ENCODE measurements at regions not wholly inside any gene's neighbourhood (a gene's known extent, or its start where the extent isn't known, plus 50 kb on each side); places are given as distances from the start of the nearest gene placed in this dataset.
"Not testable (repeated sequence)": the region's sequence is repeated elsewhere in the genome, so short reads cannot be mapped to it uniquely, and the experiment has no call there.

- no peak for DNase-seq (ENCODE audit: low read depth)
Measured at GRCh38 chr12:82300611-82301010, 57.6 kb downstream of the CCDC59 start.

GRCh38 chr12:82299319-82300025 is 58.7 kb downstream of the CCDC59 start:
- no peak for DNase-seq (ENCODE audit: low read depth)

GRCh38 chr12:82290415-82290814 is 67.8 kb downstream of the CCDC59 start:
- DNase-seq (ENCODE audit: low read depth): no peak

GRCh38 chr12:82281335-82281734 is 76.9 kb downstream of the CCDC59 start:
- not testable (repeated sequence) for DNase-seq (ENCODE audit: low read depth)

- DNase-seq (ENCODE audit: low read depth): no peak
Measured at GRCh38 chr12:82279536-82280058, 78.6 kb downstream of the CCDC59 start.

- DNase-seq (ENCODE audit: low read depth): no peak
Measured at GRCh38 chr12:82277582-82277981, 80.6 kb downstream of the CCDC59 start.

- no peak for DNase-seq (ENCODE audit: low read depth)
Measured at GRCh38 chr12:82242729-82243128, 115.5 kb downstream of the CCDC59 start.

- DNase-seq (ENCODE audit: low read depth): no peak
Measured at GRCh38 chr12:82225871-82226270, 132.3 kb downstream of the CCDC59 start.

GRCh38 chr12:82223426-82223825 is 134.8 kb downstream of the CCDC59 start:
- no peak for DNase-seq (ENCODE audit: low read depth)

- no peak for DNase-seq (ENCODE audit: low read depth)
Measured at GRCh38 chr12:82216475-82216874, 141.7 kb downstream of the CCDC59 start.

GRCh38 chr12:82213761-82214160 is 144.4 kb downstream of the CCDC59 start:
- no peak for DNase-seq (ENCODE audit: low read depth)

- no peak for DNase-seq (ENCODE audit: low read depth)
Measured at GRCh38 chr12:82210882-82211281, 147.3 kb downstream of the CCDC59 start.

GRCh38 chr12:82209533-82209932 is 148.7 kb downstream of the CCDC59 start:
- DNase-seq (ENCODE audit: low read depth): no peak

- no peak for DNase-seq (ENCODE audit: low read depth)
Measured at GRCh38 chr12:82207556-82207955, 150.6 kb downstream of the CCDC59 start.

- no peak for DNase-seq (ENCODE audit: low read depth)
Measured at GRCh38 chr12:82203086-82203485, 155.1 kb downstream of the CCDC59 start.

- no peak for DNase-seq (ENCODE audit: low read depth)
Measured at GRCh38 chr12:82187595-82187994, 170.6 kb downstream of the CCDC59 start.

GRCh38 chr12:82187011-82187410 is 171.2 kb downstream of the CCDC59 start:
- no peak for DNase-seq (ENCODE audit: low read depth)

- DNase-seq (ENCODE audit: low read depth): no peak
Measured at GRCh38 chr12:82186282-82186681, 171.9 kb downstream of the CCDC59 start.

- no peak for DNase-seq (ENCODE audit: low read depth)
Measured at GRCh38 chr12:82184844-82185243, 173.3 kb downstream of the CCDC59 start.

- no peak for DNase-seq (ENCODE audit: low read depth)
Measured at GRCh38 chr12:82182601-82183190, 175.5 kb downstream of the CCDC59 start.

- no peak for DNase-seq (ENCODE audit: low read depth)
Measured at GRCh38 chr12:82176761-82177490, 181.3 kb downstream of the CCDC59 start.

GRCh38 chr12:82176026-82176425 is 182.2 kb downstream of the CCDC59 start:
- no peak for DNase-seq (ENCODE audit: low read depth)

GRCh38 chr12:82174936-82175335 is 183.3 kb downstream of the CCDC59 start:
- DNase-seq (ENCODE audit: low read depth): no peak

Data from activated T-cell treated with anti-CD3 and anti-CD28 coated beads for 24 hours (primary cell).